GOT3 (cell line): ENCODE measurements at regions not wholly inside any gene's neighbourhood (a gene's known extent, or its start where the extent isn't known, plus 50 kb on each side); places are given as distances from the start of the nearest gene placed in this dataset.

Experiments
- DNase-seq: peaks from one replicate; lab custom pipeline; 2025; ENCODE audit warnings: mixed read lengths; lab: John Stamatoyannopoulos, UW

DNA sequence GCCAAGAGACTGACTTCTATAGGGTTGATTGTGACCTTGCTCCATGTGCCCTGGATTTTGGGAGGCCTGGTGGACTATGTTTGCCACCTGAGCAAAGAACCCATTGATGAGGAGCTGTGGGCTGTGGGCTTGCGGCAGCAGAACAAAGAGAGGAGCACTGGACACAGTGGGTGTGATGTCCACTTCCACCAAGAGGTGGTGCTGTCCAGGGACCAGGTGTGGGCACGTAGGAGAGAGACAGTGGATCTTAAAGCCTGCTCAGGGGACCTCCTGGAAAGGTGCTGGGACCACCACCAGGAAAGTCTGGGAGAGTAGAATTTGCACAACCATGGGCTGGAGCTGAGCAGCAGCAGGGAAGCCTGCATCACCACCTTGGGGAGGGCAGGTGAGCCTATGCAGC is 106.7 kb upstream of the ETS2 start:
- DNase-seq, result no peak

DNA sequence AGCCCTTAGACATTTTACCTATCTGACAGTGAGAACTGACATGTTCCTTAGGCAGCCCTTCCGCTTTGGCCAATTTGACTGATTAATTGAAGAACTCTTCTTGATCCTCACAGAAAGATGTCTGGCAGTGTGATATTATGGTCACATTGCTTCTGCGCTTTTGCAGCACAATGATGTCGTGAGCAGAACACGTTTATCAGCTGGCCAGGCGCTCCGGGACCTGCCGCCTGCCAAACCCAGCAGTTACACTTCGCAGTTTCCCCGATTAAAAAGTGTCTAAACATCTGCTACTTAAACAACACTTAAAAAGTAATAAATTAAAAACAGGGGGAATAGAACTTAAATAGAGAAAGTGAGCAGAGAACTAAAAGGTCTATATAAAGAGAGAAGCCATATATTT is 103.5 kb upstream of the ETS2 start:
- no peak for DNase-seq

DNA sequence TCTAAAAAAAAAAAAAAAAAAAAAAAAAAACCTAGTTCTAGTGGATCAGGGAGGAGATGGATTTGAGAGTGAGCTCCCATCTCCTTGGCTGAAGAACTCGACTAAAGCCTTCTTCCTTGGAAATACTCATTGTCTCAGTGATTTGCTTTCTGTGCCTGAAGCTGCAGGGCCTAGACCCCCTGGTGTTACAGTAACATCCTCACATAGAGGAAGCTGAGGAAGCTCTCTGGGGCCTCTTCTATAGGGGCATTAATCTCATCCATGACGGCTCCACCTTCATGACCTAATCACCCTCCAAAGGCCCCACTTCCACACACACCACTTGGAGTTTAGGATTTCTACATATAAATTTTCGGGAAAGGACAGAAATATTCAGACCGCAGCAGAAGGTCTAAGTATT is 95.9 kb upstream of the ETS2 start:
- no peak for DNase-seq

DNA sequence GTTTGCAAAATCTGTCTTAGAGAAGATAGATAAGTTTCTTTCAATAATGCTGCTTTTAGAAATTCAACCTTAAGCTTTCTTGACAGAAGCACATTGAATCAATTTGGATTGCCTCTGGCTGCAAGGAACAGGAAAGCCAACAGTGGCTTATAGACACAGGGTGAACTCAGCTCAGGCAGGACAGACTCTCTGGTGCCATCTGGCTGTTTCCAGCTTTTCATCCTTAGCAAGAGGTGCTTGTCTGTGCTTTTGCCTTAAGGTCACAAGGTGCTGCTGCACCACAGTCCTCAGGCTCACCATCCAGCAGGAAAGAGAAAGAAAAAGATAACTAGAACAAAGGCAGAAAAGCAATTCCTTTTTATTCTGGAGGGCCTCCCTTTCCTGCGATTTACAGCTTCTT is 93.7 kb upstream of the ETS2 start:
- DNase-seq, result no peak

DNA sequence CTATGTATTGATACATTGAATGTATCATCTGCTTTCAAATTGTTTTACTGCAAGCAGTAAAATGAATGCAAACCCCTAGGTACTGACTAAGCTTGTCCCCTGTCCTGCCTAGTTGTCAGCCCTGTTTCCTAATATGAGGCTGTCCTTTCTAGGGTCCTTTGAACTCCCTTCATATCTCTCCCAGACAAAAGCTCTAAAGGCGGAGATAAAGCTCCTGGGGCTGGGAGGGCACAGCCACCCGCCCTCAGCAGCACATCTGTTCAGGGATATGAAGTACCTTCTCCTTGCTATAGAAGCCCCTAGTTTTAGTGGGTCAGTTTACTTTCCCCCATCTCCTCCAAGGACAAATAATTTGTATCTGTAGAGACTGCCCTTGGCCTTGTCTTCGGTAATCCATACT is 93.1 kb upstream of the ETS2 start:
- DNase-seq, result no peak

DNA sequence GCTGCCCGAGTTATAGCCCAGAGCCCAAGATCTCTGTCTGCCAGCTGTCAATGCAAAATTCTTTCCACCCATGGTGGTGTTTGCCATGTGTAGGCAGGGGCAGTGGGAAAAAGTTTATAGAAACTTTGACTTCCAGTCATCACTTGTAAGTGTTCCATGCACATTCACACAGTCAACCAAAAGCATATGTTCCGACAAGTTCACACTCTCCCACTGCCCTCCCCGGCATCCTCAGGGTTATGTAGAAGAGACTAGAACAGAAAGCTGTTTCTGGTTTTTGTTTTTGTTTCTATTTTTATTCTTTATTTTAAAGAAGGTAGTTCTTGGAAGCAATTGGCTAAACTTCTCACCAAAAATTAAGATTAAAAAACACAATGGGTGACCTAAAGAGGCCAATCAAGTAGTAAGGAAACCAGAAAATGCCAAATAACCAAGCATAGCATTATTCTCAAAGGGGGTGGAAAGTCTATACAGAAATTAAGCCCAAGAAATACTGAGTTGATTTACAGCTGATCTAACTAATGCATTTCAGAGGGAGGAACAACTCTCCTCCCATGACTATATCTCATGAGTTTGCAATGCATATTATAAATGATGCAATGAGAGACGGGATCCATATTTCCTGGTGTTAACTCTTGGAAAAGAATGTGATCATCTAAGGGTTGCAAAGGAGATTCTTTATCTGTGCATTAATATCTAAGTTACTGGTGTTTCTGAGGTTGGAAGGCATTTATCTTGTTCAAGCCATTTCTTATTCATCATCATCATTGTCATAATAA is 91.5 kb upstream of the ETS2 start:
- no peak for DNase-seq

DNA sequence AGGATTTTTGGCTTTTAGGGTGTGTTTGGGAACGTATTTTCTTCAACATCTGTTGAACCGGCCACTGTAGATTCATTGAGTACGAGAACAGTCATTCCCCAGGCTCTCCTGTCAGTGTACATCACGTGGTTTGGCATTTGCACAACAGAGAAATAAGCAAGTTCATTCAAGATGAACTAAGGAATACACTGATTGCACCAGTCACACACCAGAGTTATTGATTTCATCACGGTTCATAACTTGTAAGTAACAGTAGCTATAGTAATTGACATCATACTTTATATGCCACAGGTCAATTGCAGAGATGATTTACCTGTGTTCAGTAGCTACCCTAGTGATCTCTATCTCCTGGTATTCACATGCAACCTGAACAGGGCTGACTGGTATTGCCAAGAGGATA is 90.7 kb upstream of the ETS2 start:
- no peak for DNase-seq

DNA sequence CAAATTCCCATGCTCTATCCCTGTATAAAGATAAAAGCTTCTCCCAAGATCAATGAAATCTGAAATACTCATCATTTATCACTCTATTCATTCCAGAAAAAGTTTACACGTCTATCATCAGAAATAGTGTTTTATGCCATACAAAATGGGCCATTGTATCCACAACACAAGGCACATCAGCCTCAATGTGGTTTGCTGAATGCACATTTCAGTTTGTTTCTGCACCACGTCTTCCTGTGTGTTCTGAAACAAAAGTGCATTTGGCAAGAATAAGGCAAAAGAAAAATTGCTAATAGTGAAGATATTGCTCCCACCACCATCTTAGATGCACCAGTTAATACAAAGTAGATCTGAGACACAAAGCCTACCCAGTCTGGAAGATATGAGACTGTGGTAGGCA is 89.6 kb upstream of the ETS2 start:
- no peak for DNase-seq

DNA sequence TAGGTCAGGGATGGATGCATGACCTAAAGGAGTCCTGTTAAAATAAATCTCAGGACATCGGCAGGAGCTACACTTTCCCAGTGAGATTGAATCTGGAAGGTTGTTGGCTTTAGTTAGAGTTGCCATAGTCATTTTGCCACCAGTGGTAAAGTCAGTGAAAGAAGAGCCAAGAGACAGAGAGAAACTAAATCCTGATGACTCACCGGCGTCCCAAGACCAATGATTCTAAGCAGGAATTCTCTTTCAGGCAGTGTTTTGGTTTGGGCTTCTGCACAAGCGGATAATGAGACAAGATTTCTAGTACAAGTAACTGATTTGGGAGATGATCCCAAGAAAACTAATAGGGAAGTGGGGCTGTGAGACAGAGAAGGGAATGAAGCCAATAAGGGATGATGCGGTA is 88.8 kb upstream of the ETS2 start:
- DNase-seq, result no peak

DNA sequence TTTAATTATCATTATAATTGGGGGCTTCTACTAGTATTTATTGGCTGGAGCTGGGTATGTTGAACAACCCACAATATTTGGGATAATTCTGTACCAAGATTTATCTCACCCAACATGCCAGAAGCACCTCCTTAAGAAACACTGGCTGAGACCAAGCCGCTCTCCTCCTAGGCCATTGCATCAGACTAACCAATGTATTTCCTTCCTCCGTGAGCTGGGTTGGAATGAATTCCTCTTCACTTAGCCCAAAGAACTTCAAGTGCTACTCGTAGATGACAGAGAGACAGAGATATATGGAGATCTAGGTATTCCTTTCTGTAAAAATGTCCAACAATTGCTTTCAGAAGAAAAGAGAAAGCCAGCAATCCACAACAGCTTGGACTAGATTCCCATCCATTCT is 87.2 kb upstream of the ETS2 start:
- no peak for DNase-seq

DNA sequence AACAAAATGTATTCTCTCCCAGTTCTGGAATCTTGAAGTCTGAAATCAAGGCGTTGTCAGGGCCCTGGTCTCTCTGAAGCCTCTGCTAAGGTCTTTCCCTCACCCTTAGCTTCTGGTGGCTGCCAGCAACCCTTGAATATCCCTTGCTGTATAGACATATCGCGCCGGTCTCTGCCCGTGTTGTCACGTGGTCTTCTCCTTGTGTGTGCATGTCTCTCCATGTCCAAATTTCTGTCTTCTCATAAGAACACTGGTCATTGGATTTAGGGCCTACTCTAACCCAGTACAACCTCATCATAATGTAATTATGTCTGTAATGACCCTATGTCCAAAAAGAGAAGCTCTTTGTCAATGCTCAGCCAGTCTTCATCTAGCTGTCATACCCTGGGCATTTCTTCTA is 85.7 kb upstream of the ETS2 start:
- DNase-seq, result no peak

DNA sequence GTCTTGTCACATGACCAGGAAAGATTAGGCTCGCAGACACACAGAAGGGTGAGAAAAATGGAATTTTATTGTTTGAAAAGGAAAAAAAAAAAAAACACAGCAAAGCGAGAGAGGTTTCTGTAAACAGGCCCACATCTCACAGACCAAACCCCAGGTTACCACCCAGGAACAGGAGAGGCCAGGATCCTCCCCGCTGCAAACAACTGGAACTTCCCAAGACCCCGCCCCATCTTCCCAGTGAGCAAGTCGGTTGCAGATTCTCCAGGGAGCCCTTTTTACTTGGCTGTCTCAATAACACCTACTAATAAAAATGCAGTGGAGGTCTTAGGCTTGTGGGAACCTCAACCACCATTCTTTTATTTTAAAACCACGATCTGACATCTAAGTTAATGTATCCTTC is 84.7 kb upstream of the ETS2 start:
- DNase-seq, result no peak

DNA sequence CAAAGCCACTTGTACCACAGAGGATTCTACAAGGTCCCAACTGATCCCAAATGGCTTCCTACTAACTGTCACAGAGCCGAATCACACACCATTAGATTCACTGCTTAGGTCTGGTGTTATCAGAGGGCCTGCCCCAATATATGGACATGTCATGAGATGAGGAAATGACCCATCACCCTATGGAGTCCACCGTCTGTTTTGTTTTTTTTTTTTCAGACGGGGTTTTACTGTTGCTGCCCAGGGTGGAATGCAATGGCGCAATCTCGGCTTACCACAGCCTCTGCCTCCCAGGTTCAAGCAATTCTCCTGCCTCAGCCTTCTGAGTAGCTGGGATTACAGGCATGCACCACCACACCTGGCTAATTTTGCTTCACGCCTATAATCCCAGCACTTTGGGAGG is 83.8 kb upstream of the ETS2 start:
- DNase-seq, result no peak

DNA sequence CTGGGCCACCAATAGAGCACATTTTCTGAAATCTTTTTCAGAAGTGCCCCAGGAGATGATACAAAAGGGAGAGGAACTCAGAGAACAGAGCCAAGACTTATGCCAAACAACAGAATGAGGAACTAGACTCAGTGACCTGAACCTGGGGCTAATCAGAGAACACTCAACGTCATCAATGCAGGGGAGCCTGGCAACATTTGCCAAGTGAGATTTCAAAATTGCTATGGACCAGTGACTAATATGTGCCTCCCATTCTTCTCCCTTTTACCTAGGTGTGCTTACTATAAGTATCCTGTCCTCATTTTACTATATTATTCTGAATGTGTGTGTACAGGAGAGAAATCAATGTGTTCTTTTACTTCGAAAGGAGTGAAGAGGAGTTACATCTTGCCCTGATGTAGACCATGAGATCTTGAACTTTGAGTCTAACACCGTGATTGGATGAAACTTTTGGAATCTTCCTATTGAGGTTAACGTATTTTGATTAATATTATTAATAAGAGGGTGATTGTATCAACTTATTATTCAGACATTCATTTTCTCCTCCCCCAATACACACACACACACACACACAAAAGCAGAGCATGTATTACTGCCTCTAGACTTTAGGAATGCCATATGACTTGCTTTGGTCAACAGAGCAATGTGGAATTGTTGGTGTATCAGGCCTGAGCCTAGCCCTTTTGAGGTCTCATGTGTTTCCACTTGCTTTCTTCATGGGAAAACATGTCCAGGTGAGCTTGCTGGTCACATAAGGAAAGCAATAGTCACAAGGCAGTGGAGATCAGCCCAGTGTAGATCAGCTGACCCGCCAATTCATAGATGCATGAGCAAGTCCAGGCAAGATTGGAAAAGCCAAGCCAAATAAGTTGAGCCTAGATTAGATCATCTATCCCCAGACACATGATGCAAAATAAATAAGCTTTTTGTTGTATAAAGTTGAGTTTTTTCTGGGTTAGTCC is 80.3 kb upstream of the ETS2 start:
- DNase-seq, result no peak

DNA sequence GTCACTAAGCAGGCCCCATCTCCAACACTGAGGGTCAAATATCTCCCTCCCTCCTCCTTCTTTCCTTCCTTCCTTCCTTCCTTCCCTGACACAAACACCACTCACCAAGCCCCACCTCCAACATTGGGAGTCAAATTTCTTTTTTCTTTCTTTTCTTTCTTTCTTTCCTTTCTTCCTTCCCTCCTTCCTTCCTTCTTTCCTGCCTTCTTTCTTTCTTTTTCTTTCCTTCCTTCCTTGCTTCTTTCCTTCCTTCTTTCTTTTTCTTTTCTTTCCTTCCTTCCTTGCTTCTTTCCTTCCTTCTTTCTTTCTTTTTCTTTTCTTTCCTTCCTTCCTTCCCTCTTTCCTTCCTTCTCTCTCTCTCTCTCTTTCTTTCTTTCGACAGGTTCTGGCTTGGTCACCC is 79.2 kb upstream of the ETS2 start:
- DNase-seq, result no peak

DNA sequence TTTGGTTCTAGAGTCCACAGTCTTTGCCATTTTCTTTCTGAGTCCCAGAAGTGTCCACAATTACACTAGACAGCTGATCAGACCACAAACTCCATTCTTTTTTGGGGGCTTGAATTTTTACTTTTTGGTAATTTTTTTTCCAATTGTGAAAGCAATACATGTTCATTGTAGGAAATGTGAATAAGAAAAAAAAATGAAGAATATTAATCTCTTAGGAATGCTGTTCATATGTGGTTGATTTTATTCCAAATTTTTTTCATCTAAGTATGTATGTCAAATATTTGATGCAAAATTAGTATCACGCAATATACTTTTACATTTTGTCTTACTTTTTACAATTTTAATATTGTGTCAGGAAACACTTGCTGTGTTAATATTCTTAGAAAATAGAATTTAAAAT is 76.4 kb upstream of the ETS2 start:
- DNase-seq, result no peak

DNA sequence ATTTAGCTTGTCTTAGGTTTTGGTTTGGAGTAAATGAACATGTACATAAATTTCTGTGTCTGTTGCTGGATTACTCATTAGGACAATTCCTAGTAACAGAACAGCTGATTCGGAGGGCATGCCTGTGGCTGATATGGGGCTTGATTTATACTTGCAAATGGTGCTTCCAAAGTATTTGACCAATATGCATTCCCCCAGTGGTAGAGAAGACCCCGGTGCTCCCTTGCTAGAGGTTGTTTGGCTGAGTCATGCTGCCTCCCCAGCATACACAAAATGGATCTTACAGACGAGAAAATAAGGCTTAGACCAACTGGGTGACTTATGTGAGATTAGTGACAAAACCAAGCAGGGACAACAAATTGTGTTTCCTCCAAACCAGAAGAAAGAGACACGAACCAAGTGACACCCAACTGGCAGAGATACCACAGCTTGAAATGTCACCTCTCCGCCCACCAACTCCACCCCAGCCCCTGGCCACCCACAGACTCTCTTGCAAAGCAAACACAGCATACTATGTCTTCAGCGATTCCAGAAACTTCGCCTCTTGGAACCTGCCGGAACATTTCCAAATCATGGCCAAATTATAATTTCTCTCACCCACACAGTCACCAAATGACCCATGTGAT is 75.9 kb upstream of the ETS2 start:
- no peak for DNase-seq

DNA sequence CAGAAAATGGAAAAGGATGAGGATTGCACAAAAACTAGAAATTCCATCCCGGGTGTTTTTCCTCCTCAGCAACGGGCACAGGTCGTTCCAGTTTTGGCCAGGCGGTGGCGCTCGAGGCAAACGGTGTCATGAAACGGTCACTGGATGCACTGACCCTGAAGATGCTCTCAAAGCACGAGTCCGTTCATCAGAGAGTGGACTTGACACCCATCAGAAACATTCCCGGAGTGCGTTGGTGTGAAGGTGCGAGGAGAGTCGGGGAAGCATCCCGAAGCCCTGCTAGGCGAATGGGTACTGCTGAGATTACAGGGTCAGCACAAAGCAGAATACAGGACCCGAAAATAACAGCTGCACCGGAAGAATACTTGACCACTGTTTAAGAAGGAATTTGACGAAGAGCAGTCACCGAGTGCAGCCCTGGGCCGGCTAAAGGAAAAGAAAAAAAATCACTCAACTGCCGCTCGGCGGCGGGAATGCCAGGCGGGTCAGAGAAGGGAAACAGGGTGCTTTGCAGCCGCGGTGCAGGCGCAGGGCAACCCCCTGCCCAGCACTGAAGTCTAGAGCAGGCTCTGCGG is 71.7 kb upstream of the ETS2 start:
- DNase-seq, result peak; percentile 53

DNA sequence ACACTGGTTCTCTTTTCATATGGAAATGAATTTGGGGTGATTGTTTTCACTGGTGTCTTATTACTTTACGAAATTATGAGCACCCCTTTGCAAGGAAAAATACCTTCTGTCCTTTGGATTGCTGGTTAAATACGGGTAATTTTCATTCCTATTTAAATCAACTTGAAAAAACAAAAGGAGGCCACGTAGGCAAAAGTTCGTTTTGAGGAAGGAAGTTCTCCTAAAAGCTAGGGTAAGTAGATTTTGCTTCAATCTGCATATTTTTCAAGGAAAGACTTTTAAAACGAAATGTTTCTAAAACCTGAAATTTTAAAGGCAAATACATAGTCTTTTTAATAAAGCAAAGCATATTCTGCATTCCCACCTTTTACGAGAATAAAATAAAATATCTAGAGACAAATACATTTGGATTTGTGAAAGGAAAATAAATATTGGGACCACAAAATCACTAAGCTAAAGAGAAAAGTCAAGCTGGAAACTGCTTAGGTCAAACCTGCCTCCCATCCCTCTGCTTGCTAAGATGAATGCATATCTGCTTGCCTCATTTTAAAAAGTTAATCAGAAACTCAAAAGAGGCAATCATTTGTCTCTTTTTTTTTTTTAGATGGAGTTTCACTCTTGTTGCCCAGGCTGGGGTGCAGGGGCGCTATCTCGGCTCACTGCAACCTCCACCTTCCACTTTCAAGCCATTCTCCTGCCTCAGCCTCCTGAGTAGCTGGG is 70.9 kb upstream of the ETS2 start:
- DNase-seq, result no peak

DNA sequence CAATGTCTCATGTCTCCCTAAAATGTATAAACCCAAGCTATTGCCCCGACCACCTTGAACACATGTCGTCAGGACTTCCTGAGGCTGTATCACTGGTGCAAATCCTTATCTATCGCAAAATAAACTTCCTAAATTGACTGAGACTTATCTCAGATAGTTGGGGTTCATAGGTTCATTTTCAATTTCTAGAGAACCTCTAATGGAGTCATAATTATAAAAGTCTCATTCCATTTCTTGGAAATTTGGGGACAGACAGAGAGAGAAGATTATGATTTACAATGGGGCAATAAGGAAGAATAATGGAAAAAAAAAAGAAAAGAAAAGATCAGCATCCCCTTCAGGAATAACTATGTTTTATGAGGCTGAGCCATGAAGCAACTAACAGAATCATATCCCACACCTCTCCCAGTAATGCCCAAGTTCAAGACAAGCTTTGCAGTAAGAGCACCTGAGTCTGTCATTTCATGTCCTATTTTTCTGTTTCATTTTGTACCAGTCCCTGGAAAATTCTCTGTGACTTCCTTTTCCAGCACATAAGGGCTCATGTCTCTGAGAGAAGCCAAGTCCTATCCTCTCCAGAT is 70.0 kb upstream of the ETS2 start:
- no peak for DNase-seq

DNA sequence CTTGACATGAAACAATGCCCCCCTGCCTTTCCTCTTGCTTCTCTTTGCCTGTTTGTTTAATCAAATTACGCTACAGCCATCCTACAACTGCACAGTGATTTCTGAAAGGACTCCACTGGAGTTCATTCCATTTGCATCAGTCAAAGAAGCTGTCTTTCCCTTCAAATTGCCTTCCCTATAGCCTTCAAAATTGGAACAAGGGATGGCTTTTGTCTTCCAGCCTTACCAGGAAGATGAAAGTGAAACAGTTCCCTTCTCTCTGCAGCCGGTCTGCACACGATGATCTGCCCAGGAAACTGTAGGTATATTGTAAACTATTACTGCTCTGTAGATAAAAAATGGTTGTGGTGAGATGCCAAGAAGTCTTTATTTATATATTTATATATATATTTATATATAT is 65.6 kb upstream of the ETS2 start:
- no peak for DNase-seq
